ENCODE measurements at regions not wholly inside any gene's neighbourhood (a gene's known extent, or its start where the extent isn't known, plus 50 kb on each side); places are given as distances from the start of the nearest gene placed in this dataset.

- no peaks in the 10 kb centered on the region for H3K36me3 ChIP-seq
- intact Hi-C loops (cut with DNase I; ENCODE audit: low total_unique reads), result no loop called here
- H3K27ac ChIP-seq, result peak overlapping the region in 1 of 2 donors; percentile 23
- H3K9me3 ChIP-seq, result no peaks in the 10 kb centered on the region
- no peaks in the 10 kb centered on the region for H3K27me3 ChIP-seq
- no peak for TF ChIP-seq CTCF (IDR thresholded peaks at IDR 0.05)
- H3K4me3 ChIP-seq, result no peak overlapping the region
- peaks cover 0 to 11% (median 5%) of the 10 kb centered on the region in 4 donors for H3K4me1 ChIP-seq
- peak in 1 of 2 donors; percentile 29 for DNase-seq
Observed at GRCh38 chr3:66762916-66763693, 235.0 kb upstream of the KBTBD8 start.

GRCh38 chr3:66778107-66778506 lies 220.0 kb upstream of the KBTBD8 start:
- TF ChIP-seq CTCF (IDR thresholded peaks at IDR 0.05), result no peak
- no peaks in the 10 kb centered on the region for H3K4me1 ChIP-seq
- no peak overlapping the region for H3K27ac ChIP-seq
- H3K4me3 ChIP-seq, result no peak overlapping the region
- H3K36me3 ChIP-seq, result no peaks in the 10 kb centered on the region
- peaks cover 0 to under 1% (median 0%) of the 10 kb centered on the region in 3 donors for H3K9me3 ChIP-seq
- intact Hi-C loops (cut with DNase I; ENCODE audit: low total_unique reads), result no loop called here
- DNase-seq, result no peak
- no peaks in the 10 kb centered on the region for H3K27me3 ChIP-seq

- no peak overlapping the region for H3K4me3 ChIP-seq
- no peak overlapping the region for H3K27ac ChIP-seq
- intact Hi-C loops (cut with DNase I; ENCODE audit: low total_unique reads), result no loop called here
- no peak for DNase-seq
- H3K9me3 ChIP-seq, result peaks cover 0 to 5% (median 0%) of the 10 kb centered on the region in 3 donors
- no peaks in the 10 kb centered on the region for H3K4me1 ChIP-seq
- H3K27me3 ChIP-seq, result no peaks in the 10 kb centered on the region
- no peaks in the 10 kb centered on the region for H3K36me3 ChIP-seq
- TF ChIP-seq CTCF (IDR thresholded peaks at IDR 0.05), result no peak
Observed at GRCh38 chr3:66778777-66779176, 219.3 kb upstream of the KBTBD8 start.

- no peak overlapping the region for H3K4me3 ChIP-seq
- no peaks in the 10 kb centered on the region for H3K36me3 ChIP-seq
- no peaks in the 10 kb centered on the region for H3K27me3 ChIP-seq
- no peak for TF ChIP-seq CTCF (IDR thresholded peaks at IDR 0.05)
- no peak overlapping the region for H3K27ac ChIP-seq
- intact Hi-C loops (cut with DNase I; ENCODE audit: low total_unique reads), result no loop called here
- no peak for DNase-seq
- peaks cover 0 to 5% (median 0%) of the 10 kb centered on the region in 3 donors for H3K9me3 ChIP-seq
- no peaks in the 10 kb centered on the region for H3K4me1 ChIP-seq
Observed at GRCh38 chr3:66785191-66785909, 212.8 kb upstream of the KBTBD8 start.

GRCh38 chr3:66789580-66790237 lies 208.4 kb upstream of the KBTBD8 start:
- Histone ChIP-seq H3K9me3 (no peaks in the 10 kb centered on the region), H3K36me3 (no peaks in the 10 kb centered on the region), H3K27ac (no peak overlapping the region), H3K4me3 (no peak overlapping the region), H3K4me1 (no peaks in the 10 kb centered on the region), H3K27me3 (no peaks in the 10 kb centered on the region)
- no peak for TF ChIP-seq CTCF (IDR thresholded peaks at IDR 0.05)
- intact Hi-C loops (cut with DNase I; ENCODE audit: low total_unique reads), result no loop called here
- DNase-seq, result no peak
